Aorta (tissue), 5 donors: ENCODE measurements at regions not wholly inside any gene's neighbourhood (a gene's known extent, or its start where the extent isn't known, plus 50 kb on each side); places are given as distances from the start of the nearest gene placed in this dataset.

ENCODE experiments used
- ATAC-seq: fragments of 200-7000 bp; cut with Tn5 transposase; one replicate; pipeline ENCODE4 v1.9.1; 2022; ENCODE audit warnings: moderate library complexity; ENCODE audit not compliant: low FRiP score
- DNase-seq, 2 donors: peaks; one replicate each; pipeline ENCODE4 v3.0.0-alpha.2; 2020
- H3K27ac ChIP-seq, 2 donors: one replicate each; pipeline ENCODE4 v1.5.1; 2013; ENCODE audit warnings: low read length in 2 of 2, mild to moderate bottlenecking in 2 of 2, moderate library complexity in 2 of 2, control low read depth in 1 of 2, inconsistent platforms in 1 of 2, low read depth in 1 of 2
- H3K27me3 ChIP-seq, 2 donors: one replicate each; pipeline ENCODE4 v1.6.1; 2013; ENCODE audit warnings: control low read depth in 1 of 2, low read length in 1 of 2, mild to moderate bottlenecking in 1 of 2, moderate library complexity in 1 of 2; ENCODE audit not compliant: insufficient read depth in 2 of 2, control insufficient read depth in 1 of 2
- H3K36me3 ChIP-seq, 2 donors: one replicate each; pipeline ENCODE4 v1.6.1; 2013; ENCODE audit warnings: control low read depth in 1 of 2, low read length in 1 of 2, mild to moderate bottlenecking in 1 of 2; ENCODE audit not compliant: insufficient read depth in 2 of 2, control insufficient read depth in 1 of 2
- H3K4me1 ChIP-seq, 2 donors: one replicate each; pipeline ENCODE4 v1.6.1; 2013; ENCODE audit warnings: low read length in 2 of 2, control low read depth in 1 of 2, mild to moderate bottlenecking in 1 of 2, moderate library complexity in 1 of 2; ENCODE audit not compliant: insufficient read depth in 2 of 2, control insufficient read depth in 1 of 2
- H3K4me3 ChIP-seq, 2 donors: one replicate each; pipeline ENCODE4 v1.5.1; 2013; ENCODE audit warnings: low read length in 2 of 2, control low read depth in 1 of 2, mild to moderate bottlenecking in 1 of 2
- H3K9me3 ChIP-seq: one replicate; pipeline ENCODE4 v1.6.1; 2013; ENCODE audit warnings: mild to moderate bottlenecking, low read length; ENCODE audit not compliant: control insufficient read depth
- WGBS, 2 donors: extraction: QIAGEN DNeasy Blood & Tissue Kit; methylation state at CpG; one replicate each; pipeline ENCODE4 v1.1.7; 2013; 5-methylcytosine and 5-hydroxymethylcytosine counted together
- intact Hi-C, 2 donors: fragments of 100-400 bp; cut with DNase I; formaldehyde crosslinking; loops; one replicate each; pipeline versions ENCODE4 v1.14.2 to v1.15.0; 2022
- donor health status: healthy with polysubstance abuse.
- donor health status: Bipolar disorder and iron deficiency.
- donor health status: DM: no; HTN: no; CAD: no.
- donor health status: DM: no; HTN: no; CAD: no.
- donor health status: DM: yes; HTN: yes; CAD: no.

DNA sequence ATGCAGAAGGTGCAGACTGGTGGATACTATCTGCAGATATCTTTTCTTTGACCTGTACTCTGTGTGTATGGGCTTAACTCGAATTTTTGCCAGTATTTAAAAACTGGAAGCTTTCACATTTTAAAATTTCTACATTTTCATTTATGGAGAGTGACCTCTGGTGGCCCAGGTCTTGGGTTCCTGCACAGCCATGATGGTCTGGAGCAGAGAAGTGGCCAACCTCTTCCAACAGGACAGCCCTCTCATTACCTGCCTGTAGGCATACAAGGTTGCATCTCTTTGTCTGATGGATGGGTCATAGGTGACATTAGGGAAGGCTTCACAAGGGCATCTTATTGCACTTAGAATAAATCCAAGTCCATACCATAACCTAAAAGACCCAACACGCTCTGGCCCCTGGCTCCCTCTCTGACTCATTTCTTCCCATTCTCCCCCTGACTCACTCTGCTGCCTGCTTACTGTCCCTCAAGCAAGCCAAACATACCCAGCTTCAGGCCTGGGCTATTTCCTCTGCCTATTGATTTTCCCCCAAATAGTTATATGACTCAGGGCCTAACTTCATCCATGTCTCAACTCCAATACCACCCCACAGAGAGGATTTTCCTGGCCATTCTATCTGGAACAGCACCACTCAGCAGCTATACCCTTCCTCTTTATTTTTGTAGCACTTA lies 113.3 kb upstream of the SLC1A3 start:
- no peak overlapping the region for H3K27ac ChIP-seq
- no peaks in the 10 kb centered on the region for H3K9me3 ChIP-seq
- no peak overlapping the region for H3K4me3 ChIP-seq
- no peaks in the 10 kb centered on the region for H3K27me3 ChIP-seq
- WGBS, 2 donors, result 80 to 85% methylated on average over 2 of the region's 2 CpGs
- H3K4me1 ChIP-seq, result peaks cover 1 to 5% of the 10 kb centered on the region in 2 donors
- intact Hi-C loops, result no loop called here
- no peak for ATAC-seq
- no peak for DNase-seq
- H3K36me3 ChIP-seq, result no peaks in the 10 kb centered on the region

DNA sequence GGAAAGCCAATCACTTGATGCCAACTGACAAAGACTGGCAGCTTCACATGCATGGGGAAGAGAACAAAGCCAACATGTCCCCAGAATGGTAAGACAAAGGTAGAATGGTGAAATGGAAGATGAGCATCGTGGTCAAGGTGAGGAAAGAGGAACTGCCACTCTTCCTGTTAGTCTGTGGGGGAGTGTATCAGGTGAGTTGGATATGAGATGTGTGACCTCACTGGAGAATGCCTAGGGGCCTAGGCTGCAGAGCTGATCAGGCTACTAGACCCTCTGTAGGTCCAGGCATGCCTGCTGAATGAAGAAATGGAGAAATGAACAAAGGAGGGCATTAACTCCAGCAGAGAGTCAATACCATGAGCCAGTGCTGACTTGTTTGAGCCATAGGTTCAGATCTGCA lies 112.4 kb upstream of the SLC1A3 start:
- ATAC-seq (no peak), DNase-seq (no peak)
- H3K9me3 ChIP-seq, result no peaks in the 10 kb centered on the region
- H3K36me3 ChIP-seq, result no peaks in the 10 kb centered on the region
- WGBS, 2 donors, result 96% methylated on average over 1 of the region's 1 CpG
- H3K4me1 ChIP-seq, result peaks cover 1 to 5% of the 10 kb centered on the region in 2 donors
- no peaks in the 10 kb centered on the region for H3K27me3 ChIP-seq
- H3K27ac ChIP-seq, result no peak overlapping the region
- intact Hi-C loops, result no loop called here
- no peak overlapping the region for H3K4me3 ChIP-seq

GRCh38 chr5:36494841-36495601 lies 111.4 kb upstream of the SLC1A3 start:
- H3K36me3 ChIP-seq, result no peaks in the 10 kb centered on the region
- no peaks in the 10 kb centered on the region for H3K27me3 ChIP-seq
- no peak overlapping the region for H3K27ac ChIP-seq
- intact Hi-C loops, result no loop called here
- peak overlapping the region in 1 of 2 donors; percentile 41 for H3K4me3 ChIP-seq
- H3K4me1 ChIP-seq, result peaks cover 1 to 5% of the 10 kb centered on the region in 2 donors
- ATAC-seq, result no peak
- 3 to 13% methylated on average over 6 of the region's 6 CpGs for WGBS, 2 donors
- DNase-seq, result no peak
- H3K9me3 ChIP-seq, result no peaks in the 10 kb centered on the region

DNA sequence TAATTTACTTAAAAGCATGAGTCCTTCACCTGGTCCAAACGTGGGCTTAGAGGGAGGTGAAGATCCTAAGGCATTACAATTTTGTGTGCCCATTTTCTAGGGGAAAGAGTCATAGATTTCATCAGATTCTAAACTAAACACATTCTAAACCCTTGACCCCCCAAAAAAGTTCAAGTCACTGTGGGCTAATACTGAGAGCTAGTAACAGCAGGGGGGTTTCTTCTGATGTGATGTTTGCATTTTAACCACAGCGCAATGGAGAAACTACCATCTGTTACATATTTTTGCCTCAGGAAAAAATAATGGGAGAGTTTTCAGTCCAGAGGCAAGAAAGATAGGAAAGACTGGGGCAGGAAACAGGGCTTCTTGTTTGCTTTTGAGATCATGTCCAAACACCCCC lies 110.8 kb upstream of the SLC1A3 start:
- no peaks in the 10 kb centered on the region for H3K9me3 ChIP-seq
- no peaks in the 10 kb centered on the region for H3K36me3 ChIP-seq
- ATAC-seq (no peak), DNase-seq (no peak)
- no peak overlapping the region for H3K4me3 ChIP-seq
- peaks cover 1 to 5% of the 10 kb centered on the region in 2 donors for H3K4me1 ChIP-seq
- H3K27ac ChIP-seq, result no peak overlapping the region
- intact Hi-C loops, result no loop called here
- WGBS, 2 donors, result 35 to 42% methylated on average over 2 of the region's 2 CpGs
- no peaks in the 10 kb centered on the region for H3K27me3 ChIP-seq

- no peaks in the 10 kb centered on the region for H3K36me3 ChIP-seq
- no peaks in the 10 kb centered on the region for H3K9me3 ChIP-seq
- H3K27me3 ChIP-seq, result no peaks in the 10 kb centered on the region
- 76 to 79% methylated on average over 4 of the region's 4 CpGs for WGBS, 2 donors
- DNase-seq (no peak), ATAC-seq (no peak)
- H3K4me3 ChIP-seq, result no peak overlapping the region
- no peak overlapping the region for H3K27ac ChIP-seq
- H3K4me1 ChIP-seq, result peaks cover 1 to 5% of the 10 kb centered on the region in 2 donors
- intact Hi-C loops, result no loop called here
Measured at GRCh38 chr5:36496471-36496870, 109.9 kb upstream of the SLC1A3 start.

GRCh38 chr5:36502608-36503007 lies 103.8 kb upstream of the SLC1A3 start:
- no peaks in the 10 kb centered on the region for H3K4me1 ChIP-seq

DNA sequence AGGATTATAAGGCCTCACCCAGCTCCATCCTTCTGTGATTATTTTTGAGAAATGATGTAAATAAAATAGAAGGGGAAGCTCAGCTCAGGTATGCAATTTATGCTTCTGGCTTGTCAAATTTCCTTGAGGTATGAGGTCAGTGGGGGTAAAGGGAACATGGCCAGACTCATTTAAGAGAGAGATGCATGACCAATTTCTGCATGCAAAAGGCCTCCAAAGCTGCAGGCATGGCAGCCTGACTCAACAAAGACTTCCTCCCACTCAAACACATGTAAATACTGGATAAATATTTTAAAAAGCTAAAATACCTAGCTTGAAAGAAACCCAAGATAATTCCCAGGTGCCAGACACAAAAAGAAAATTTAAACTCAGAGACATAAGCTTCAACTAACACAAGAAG lies 101.4 kb upstream of the SLC1A3 start:
- H3K36me3 ChIP-seq, result no peaks in the 10 kb centered on the region
- intact Hi-C loops, result loop anchor here (5.0 to 10.0 kb wide), 3 partner anchors 88 to 240 kb away; no protein-coding TSS in a partner anchor
- no peak overlapping the region for H3K4me3 ChIP-seq
- H3K9me3 ChIP-seq, result no peaks in the 10 kb centered on the region
- DNase-seq, result no peak
- no peak for ATAC-seq
- no peak overlapping the region for H3K27ac ChIP-seq
- no peaks in the 10 kb centered on the region for H3K4me1 ChIP-seq
- no peaks in the 10 kb centered on the region for H3K27me3 ChIP-seq

More at GRCh38 chr5:36502608-36503007, 103.8 kb upstream of the SLC1A3 start:
- no peaks in the 10 kb centered on the region for H3K27me3 ChIP-seq
- WGBS, 2 donors, result 37 to 47% methylated on average over 6 of the region's 6 CpGs
- ATAC-seq (no peak), DNase-seq (no peak)
- no peak overlapping the region for H3K27ac ChIP-seq
- H3K4me3 ChIP-seq, result no peak overlapping the region
- H3K36me3 ChIP-seq, result no peaks in the 10 kb centered on the region
- no peaks in the 10 kb centered on the region for H3K9me3 ChIP-seq
- intact Hi-C loops, result loop anchor here in 1 of 2 donors (10.0 kb wide), 1 partner anchor 238 kb away; no protein-coding TSS in a partner anchor

DNA sequence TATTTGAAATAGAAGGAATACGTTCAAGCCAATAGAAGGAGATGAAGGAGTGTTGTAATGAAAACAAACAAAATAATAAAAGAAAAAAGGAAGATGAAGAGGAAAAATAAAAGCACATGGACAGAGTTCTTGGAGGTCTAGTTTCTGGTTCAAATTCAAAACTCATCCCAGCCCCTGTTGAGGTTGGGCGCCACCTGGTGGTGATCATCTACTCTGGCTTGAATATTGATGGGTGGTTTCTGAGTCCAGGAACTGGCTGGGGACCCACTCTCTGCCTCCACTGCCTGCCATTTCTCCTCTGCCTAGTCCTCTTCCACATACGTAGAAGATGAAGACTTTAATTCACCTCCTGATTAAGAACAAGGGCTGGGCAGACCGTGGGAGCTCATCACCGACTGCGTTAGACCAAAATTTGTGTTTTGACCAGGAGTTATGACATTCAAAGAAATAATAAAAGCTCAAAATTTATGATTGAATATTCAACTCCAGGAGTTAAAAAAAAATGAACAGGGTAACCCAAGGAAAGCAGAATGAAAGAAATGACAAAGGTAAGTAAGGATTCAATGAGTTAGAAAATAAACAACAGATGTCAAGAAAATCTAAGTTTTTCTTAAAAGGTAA lies 99.0 kb upstream of the SLC1A3 start:
- no peaks in the 10 kb centered on the region for H3K36me3 ChIP-seq
- H3K27me3 ChIP-seq, result no peaks in the 10 kb centered on the region
- DNase-seq, result peak; percentile 89 to 92
- H3K4me3 ChIP-seq, result no peak overlapping the region
- H3K4me1 ChIP-seq, result no peaks in the 10 kb centered on the region
- intact Hi-C loops, result loop anchor here (2.0 to 10.0 kb wide), 5 partner anchors 90 to 243 kb away; no protein-coding TSS in a partner anchor
- H3K27ac ChIP-seq, result no peak overlapping the region
- peak; percentile 80 for ATAC-seq
- 48 to 54% methylated on average over 6 of the region's 6 CpGs for WGBS, 2 donors
- no peaks in the 10 kb centered on the region for H3K9me3 ChIP-seq
